HepG2 (cell line): ENCODE measurements at regions not wholly inside any gene's neighbourhood (a gene's known extent, or its start where the extent isn't known, plus 50 kb on each side); places are given as distances from the start of the nearest gene placed in this dataset.
A peak's percentile ranks its signal among the peaks of the same experiment; 100 is the strongest.

Source experiments
- ATAC-seq: fragments of 200-7000 bp; cut with Tn5 transposase; 3 replicates; pipeline ENCODE4 v1.9.1; 2020; ENCODE audit warnings: mild to moderate bottlenecking, moderate library complexity
- BruUV-seq: library from RNA; stranded (reverse); fragments of 400-500 nt; replicated peaks from 2 replicates; lab custom pipeline; 2021; lab: Mats Ljungman, UMichigan
- CTCF ChIA-PET: fragments of 300-600 bp; formaldehyde crosslinking; extraction: SDS; loops from one replicate; lab custom pipeline; 2021; ENCODE audit warnings: low total read pairs, inconsistent platforms, low intra/inter-chr PET ratio; lab: Yijun Ruan, JAX
- POLR2A ChIA-PET: fragments of 350-600 bp; sonication (Branson Sonifier 250); formaldehyde crosslinking; loops from one replicate; lab custom pipeline; 2020; ENCODE audit warnings: antibody characterized with exemption, inconsistent platforms; lab: Yijun Ruan, JAX
- DNase-seq: peaks from one replicate; pipeline ENCODE4 v3.0.0-alpha.2; 2015; ENCODE audit warnings: low spot score
- FAIRE-seq: peaks from 3 replicates; lab custom pipeline; 2011; peaks lifted over from hg19 to GRCh38; lab: Jason Lieb, UNC
- H2AFZ ChIP-seq: one replicate; pipeline ENCODE4 v1.6.1; 2011; ENCODE audit warnings: low read length, inconsistent platforms
- H3K27ac ChIP-seq: fragments of 300-600 bp; 3 replicates; pipeline ENCODE4 v1.8.0; 2011; ENCODE audit warnings: mixed run types, mild to moderate bottlenecking, mixed read lengths, low read length, inconsistent platforms; ENCODE audit not compliant: insufficient read depth; ENCODE audit errors: extremely low read length
- H3K27me3 ChIP-seq, 2 experiments: fragments of 200-600 bp in 1 of 2; 2 replicates in 1 of 2; 3 replicates in 1 of 2; pipeline versions ENCODE4 v1.6.0 to v1.8.0; 2011; ENCODE audit warnings: low read length in 2 of 2, mild to moderate bottlenecking in 2 of 2, moderate library complexity in 2 of 2, inconsistent platforms in 1 of 2; ENCODE audit not compliant: insufficient read depth in 2 of 2, control insufficient read depth in 1 of 2
- H3K36me3 ChIP-seq, 2 experiments: fragments of 200-600 bp in 1 of 2; replicated peaks in 1 of 2; 2 replicates in 1 of 2; 3 replicates in 1 of 2; pipeline versions ENCODE4 v1.5.1 to v1.8.0; 2011; ENCODE audit warnings: low read length in 2 of 2, inconsistent platforms in 1 of 2; ENCODE audit not compliant: insufficient read depth in 2 of 2, control insufficient read depth in 1 of 2
- H3K4me1 ChIP-seq: 2 replicates; pipeline ENCODE4 v1.5.1; 2012; ENCODE audit warnings: low read length, inconsistent platforms; ENCODE audit not compliant: insufficient read depth
- H3K4me2 ChIP-seq: 2 replicates; pipeline ENCODE4 v1.6.0; 2011; ENCODE audit warnings: low read depth, low read length, inconsistent platforms
- H3K4me3 ChIP-seq, 3 experiments: fragments of 200-600 bp in 1 of 3; sonication (generic), shearing (Covaris generic) in 1 of 3; replicated peaks in 1 of 3; 2 replicates each; pipeline ENCODE4 v1.5.1; 2011 to 2016; ENCODE audit warnings: low read length in 3 of 3, inconsistent platforms in 2 of 3, low read depth in 2 of 3, mild to moderate bottlenecking in 2 of 3, control low read depth in 1 of 3, mixed read lengths in 1 of 3; ENCODE audit not compliant: insufficient read depth in 1 of 3
- H3K79me2 ChIP-seq: one replicate; pipeline ENCODE4 v1.6.1; 2011; ENCODE audit warnings: low read length, inconsistent platforms; ENCODE audit not compliant: insufficient read depth
- H3K9ac ChIP-seq: 2 replicates; pipeline ENCODE4 v1.6.0; 2011; ENCODE audit warnings: mild to moderate bottlenecking, low read depth, low read length, inconsistent platforms; ENCODE audit not compliant: insufficient read depth
- H3K9me3 ChIP-seq: 2 replicates; pipeline ENCODE4 v1.5.1; 2012; ENCODE audit warnings: mild to moderate bottlenecking, low read length
- H4K20me1 ChIP-seq: 2 replicates; pipeline ENCODE4 v1.6.0; 2011; ENCODE audit warnings: inconsistent platforms, mild to moderate bottlenecking, low read length, moderate library complexity; ENCODE audit not compliant: insufficient read depth
- NFATC3 ChIP-seq: sonication (generic); formaldehyde crosslinking; IDR thresholded peaks from 2 replicates; pipeline ENCODE4 v1.5.1; 2020; ENCODE audit warnings: mild to moderate bottlenecking, missing genetic modification reagents
- RFX5 ChIP-seq: IDR thresholded peaks from 2 replicates; pipeline ENCODE4 v1.6.1; 2011; ENCODE audit warnings: low read depth, low read length, improper control_type of control experiment
- TBX2 ChIP-seq: sonication (generic); formaldehyde crosslinking; IDR thresholded peaks from 2 replicates; pipeline ENCODE4 v1.5.0; 2020; ENCODE audit warnings: missing genetic modification reagents, mild to moderate bottlenecking, borderline replicate concordance
- TEAD3 ChIP-seq: optimal IDR thresholded peaks from 2 replicates; pipeline ENCODE3; 2016; ENCODE audit warnings: borderline replicate concordance
- XRCC5 ChIP-seq: fragments of 200-400 bp; formaldehyde crosslinking; optimal IDR thresholded peaks from 2 replicates; pipeline ENCODE3; 2017; ENCODE audit warnings: mild to moderate bottlenecking, low read length
- ZBTB1 ChIP-seq: sonication (generic); formaldehyde crosslinking; IDR thresholded peaks from 2 replicates; pipeline ENCODE4 v1.4.0; 2020; ENCODE audit warnings: missing genetic modification reagents, borderline replicate concordance
- ZBTB20 ChIP-seq: sonication (generic); formaldehyde crosslinking; IDR thresholded peaks from 2 replicates; pipeline ENCODE4 v1.8.1; 2023; ENCODE audit warnings: missing genetic modification reagents, low read depth, mild to moderate bottlenecking, borderline replicate concordance
- ZKSCAN8 ChIP-seq: IDR thresholded peaks from 2 replicates; pipeline ENCODE4 v1.6.1; 2016; ENCODE audit warnings: borderline replicate concordance, missing genetic modification reagents, missing compliant biosample characterization
- WGBS: methylation state at CpG from one replicate; pipeline ENCODE4 v1.1.6; 2017; ENCODE audit warnings: low lambda C conversion rate; 5-methylcytosine and 5-hydroxymethylcytosine counted together
- in situ Hi-C: cut with HindIII; loops from 2 replicates; pipeline ENCODE4 v1.10.0; 2017; ENCODE audit warnings: low pct_unique_long_range_greater_than_20kb; ENCODE audit not compliant: extremely low pct_ligation_motif_present
- intact Hi-C: fragments of 100-400 bp; cut with micrococcal nuclease; formaldehyde crosslinking; loops from one replicate; pipeline ENCODE4 v1.10.0; 2022; ENCODE audit not compliant: unreplicated experiment
- TF ChIP-seq, protein P1 (sequence below): sonication (generic); formaldehyde crosslinking; conservative IDR thresholded peaks from 2 replicates; pipeline ENCODE4 v1.8.0; 2022; ENCODE audit warnings: mild to moderate bottlenecking, moderate library complexity, missing genetic modification reagents
- TF ChIP-seq, protein P2 (sequence below): sonication (generic); formaldehyde crosslinking; IDR thresholded peaks from 2 replicates; pipeline ENCODE4 v1.5.1; 2020; ENCODE audit warnings: mild to moderate bottlenecking, moderate library complexity, missing genetic modification reagents
- TF ChIP-seq, protein P3 (sequence below): sonication (generic); formaldehyde crosslinking; IDR thresholded peaks from 2 replicates; pipeline ENCODE4 v1.9.0; 2022; ENCODE audit warnings: low read depth, missing genetic modification reagents
- TF ChIP-seq, protein P4 (sequence below): sonication (generic); formaldehyde crosslinking; IDR thresholded peaks from 2 replicates; pipeline ENCODE4 v1.4.0; 2020; ENCODE audit warnings: mild to moderate bottlenecking, low read depth, missing genetic modification reagents
- TF ChIP-seq, protein P5 (sequence below): sonication (generic); formaldehyde crosslinking; IDR thresholded peaks from 2 replicates; pipeline ENCODE4 v1.5.0; 2020; ENCODE audit warnings: mild to moderate bottlenecking, missing genetic modification reagents, moderate library complexity
- TF ChIP-seq, protein P6 (sequence below): sonication (generic); formaldehyde crosslinking; IDR thresholded peaks from 2 replicates; pipeline ENCODE4 v1.4.0; 2020; ENCODE audit warnings: low read depth, mild to moderate bottlenecking, missing genetic modification reagents

DNA sequence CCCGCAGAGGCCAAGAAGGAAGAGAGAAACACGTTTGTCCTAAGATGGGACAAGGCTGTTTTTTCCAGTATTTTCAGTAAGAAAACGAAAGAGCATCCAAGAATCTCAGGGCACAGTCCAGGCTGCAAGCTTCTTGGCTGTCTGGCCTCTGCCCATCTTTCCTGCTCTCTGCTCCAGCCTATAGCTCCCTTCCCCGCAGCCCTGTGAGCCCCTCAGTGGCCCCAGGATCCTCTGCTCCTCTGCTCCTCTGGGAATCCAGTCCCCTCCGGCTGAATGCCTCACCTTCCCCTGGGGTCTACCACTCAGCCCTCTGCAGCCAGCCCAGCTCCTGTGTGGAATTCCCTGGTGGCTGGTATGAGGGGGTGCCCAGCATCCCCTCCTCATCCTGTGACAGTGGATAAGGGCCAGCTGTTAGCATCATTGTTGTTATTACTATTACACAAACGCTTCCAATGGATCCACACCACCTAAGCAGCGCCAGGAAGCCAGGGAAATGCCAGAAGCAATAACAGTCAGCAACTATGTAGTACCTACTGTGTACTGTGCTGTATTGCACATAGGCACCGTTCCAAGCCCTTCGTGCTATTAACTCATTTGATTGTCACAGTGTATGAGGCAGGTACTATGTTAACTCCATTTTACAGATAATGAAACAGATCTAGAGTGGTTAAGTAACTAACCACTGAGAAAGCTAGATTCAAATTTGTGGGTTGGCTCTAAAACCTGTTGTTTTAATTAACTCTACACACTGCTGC, 60.3 kb upstream of the PTPN1 start:
- peak; percentile 22 for ATAC-seq
- CTCF ChIA-PET, result no interaction called here
- H3K27ac ChIP-seq, result no peak overlapping the region
- TF ChIP-seq NFATC3 (CRISPR knock-in tag) (no peak), ZBTB20 (peak; percentile 12; the same call in 1 of the 2 replicates), ZBTB1 (CRISPR knock-in tag) (no peak), ZKSCAN8 (CRISPR knock-in tag) (peak; percentile 96), RFX5 (peak; percentile 6; the same call in 1 of the 2 replicates), XRCC5 (peak; percentile 21), TBX2 (CRISPR knock-in tag) (0 out of 2 replicates have a peak, but pooled peaks have one; percentile 38), TEAD3 (CRISPR knock-in tag) (peak; percentile 67)
- TF ChIP-seq, protein P1, sequence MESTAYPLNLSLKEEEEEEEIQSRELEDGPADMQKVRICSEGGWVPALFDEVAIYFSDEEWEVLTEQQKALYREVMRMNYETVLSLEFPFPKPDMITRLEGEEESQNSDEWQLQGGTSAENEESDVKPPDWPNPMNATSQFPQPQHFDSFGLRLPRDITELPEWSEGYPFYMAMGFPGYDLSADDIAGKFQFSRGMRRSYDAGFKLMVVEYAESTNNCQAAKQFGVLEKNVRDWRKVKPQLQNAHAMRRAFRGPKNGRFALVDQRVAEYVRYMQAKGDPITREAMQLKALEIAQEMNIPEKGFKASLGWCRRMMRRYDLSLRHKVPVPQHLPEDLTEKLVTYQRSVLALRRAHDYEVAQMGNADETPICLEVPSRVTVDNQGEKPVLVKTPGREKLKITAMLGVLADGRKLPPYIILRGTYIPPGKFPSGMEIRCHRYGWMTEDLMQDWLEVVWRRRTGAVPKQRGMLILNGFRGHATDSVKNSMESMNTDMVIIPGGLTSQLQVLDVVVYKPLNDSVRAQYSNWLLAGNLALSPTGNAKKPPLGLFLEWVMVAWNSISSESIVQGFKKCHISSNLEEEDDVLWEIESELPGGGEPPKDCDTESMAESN (CRISPR knock-in tag), result 0 out of 2 replicates have a peak, but pooled peaks have one; percentile 35
- TF ChIP-seq, protein P2, sequence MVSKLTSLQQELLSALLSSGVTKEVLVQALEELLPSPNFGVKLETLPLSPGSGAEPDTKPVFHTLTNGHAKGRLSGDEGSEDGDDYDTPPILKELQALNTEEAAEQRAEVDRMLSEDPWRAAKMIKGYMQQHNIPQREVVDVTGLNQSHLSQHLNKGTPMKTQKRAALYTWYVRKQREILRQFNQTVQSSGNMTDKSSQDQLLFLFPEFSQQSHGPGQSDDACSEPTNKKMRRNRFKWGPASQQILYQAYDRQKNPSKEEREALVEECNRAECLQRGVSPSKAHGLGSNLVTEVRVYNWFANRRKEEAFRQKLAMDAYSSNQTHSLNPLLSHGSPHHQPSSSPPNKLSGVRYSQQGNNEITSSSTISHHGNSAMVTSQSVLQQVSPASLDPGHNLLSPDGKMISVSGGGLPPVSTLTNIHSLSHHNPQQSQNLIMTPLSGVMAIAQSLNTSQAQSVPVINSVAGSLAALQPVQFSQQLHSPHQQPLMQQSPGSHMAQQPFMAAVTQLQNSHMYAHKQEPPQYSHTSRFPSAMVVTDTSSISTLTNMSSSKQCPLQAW (CRISPR knock-in tag), result no peak
- TF ChIP-seq, protein P3, sequence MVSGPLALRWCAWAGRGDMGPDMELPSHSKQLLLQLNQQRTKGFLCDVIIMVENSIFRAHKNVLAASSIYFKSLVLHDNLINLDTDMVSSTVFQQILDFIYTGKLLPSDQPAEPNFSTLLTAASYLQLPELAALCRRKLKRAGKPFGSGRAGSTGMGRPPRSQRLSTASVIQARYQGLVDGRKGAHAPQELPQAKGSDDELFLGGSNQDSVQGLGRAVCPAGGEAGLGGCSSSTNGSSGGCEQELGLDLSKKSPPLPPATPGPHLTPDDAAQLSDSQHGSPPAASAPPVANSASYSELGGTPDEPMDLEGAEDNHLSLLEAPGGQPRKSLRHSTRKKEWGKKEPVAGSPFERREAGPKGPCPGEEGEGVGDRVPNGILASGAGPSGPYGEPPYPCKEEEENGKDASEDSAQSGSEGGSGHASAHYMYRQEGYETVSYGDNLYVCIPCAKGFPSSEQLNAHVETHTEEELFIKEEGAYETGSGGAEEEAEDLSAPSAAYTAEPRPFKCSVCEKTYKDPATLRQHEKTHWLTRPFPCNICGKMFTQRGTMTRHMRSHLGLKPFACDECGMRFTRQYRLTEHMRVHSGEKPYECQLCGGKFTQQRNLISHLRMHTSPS (CRISPR knock-in tag), result no peak
- TF ChIP-seq, protein P4, sequence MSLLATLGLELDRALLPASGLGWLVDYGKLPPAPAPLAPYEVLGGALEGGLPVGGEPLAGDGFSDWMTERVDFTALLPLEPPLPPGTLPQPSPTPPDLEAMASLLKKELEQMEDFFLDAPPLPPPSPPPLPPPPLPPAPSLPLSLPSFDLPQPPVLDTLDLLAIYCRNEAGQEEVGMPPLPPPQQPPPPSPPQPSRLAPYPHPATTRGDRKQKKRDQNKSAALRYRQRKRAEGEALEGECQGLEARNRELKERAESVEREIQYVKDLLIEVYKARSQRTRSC (CRISPR knock-in tag), result no peak
- TF ChIP-seq, protein P5, sequence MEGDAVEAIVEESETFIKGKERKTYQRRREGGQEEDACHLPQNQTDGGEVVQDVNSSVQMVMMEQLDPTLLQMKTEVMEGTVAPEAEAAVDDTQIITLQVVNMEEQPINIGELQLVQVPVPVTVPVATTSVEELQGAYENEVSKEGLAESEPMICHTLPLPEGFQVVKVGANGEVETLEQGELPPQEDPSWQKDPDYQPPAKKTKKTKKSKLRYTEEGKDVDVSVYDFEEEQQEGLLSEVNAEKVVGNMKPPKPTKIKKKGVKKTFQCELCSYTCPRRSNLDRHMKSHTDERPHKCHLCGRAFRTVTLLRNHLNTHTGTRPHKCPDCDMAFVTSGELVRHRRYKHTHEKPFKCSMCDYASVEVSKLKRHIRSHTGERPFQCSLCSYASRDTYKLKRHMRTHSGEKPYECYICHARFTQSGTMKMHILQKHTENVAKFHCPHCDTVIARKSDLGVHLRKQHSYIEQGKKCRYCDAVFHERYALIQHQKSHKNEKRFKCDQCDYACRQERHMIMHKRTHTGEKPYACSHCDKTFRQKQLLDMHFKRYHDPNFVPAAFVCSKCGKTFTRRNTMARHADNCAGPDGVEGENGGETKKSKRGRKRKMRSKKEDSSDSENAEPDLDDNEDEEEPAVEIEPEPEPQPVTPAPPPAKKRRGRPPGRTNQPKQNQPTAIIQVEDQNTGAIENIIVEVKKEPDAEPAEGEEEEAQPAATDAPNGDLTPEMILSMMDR (CRISPR knock-in tag), result no peak
- TF ChIP-seq, protein P6, sequence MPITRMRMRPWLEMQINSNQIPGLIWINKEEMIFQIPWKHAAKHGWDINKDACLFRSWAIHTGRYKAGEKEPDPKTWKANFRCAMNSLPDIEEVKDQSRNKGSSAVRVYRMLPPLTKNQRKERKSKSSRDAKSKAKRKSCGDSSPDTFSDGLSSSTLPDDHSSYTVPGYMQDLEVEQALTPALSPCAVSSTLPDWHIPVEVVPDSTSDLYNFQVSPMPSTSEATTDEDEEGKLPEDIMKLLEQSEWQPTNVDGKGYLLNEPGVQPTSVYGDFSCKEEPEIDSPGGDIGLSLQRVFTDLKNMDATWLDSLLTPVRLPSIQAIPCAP (CRISPR knock-in tag), result no peak

More for the DNA sequence above, 60.3 kb upstream of the PTPN1 start:
- H3K9ac ChIP-seq, result peak overlapping the region; percentile 29; the same call in 1 of the 2 replicates
- peak overlapping the region; percentile 99 for H3K4me2 ChIP-seq
- no peaks in the 10 kb centered on the region for H4K20me1 ChIP-seq
- peak overlapping the region; percentile 69 for H2AFZ ChIP-seq
- H3K4me1 ChIP-seq, result peaks cover 97% of the 10 kb centered on the region
- intact Hi-C loops (no loop called here), in situ Hi-C loops (no loop called here)
- no peaks in the 10 kb centered on the region for H3K9me3 ChIP-seq
- no TSS peak for BruUV-seq
- no peaks in the 10 kb centered on the region for H3K36me3 ChIP-seq
- H3K4me3 ChIP-seq, result peak overlapping the region in 1 of 3 experiments; percentile 29; a peak in 1 of 6 replicates
- H3K79me2 ChIP-seq, result no peaks in the 10 kb centered on the region
- WGBS, result 42% methylated on average over 9 of the region's 9 CpGs
- POLR2A ChIA-PET, result interaction anchor here (0.6 to 3.7 kb wide), 13 partner anchors 27 to 259 kb away, joined by 3 to 20 read pairs (median 4); partner anchors contain the start of gene CEBPB
- DNase-seq (no peak), FAIRE-seq (peak; percentile 55)
- H3K27me3 ChIP-seq, result no peaks in the 10 kb centered on the region; a peak in 1 of 5 replicates
